Omental fat pad (tissue), 3 donors: ENCODE measurements at regions not wholly inside any gene's neighbourhood (a gene's known extent, or its start where the extent isn't known, plus 50 kb on each side); places are given as distances from the start of the nearest gene placed in this dataset.

Experiments
- ATAC-seq: fragments of 150-250 bp; one replicate; pipeline ENCODE4 v1.9.1; 2016; ENCODE audit warnings: mild to moderate bottlenecking, moderate library complexity; ENCODE audit not compliant: low FRiP score
- DNase-seq: peaks from one replicate; pipeline ENCODE4 v3.0.0-alpha.2; 2019; ENCODE audit warnings: low spot score
- TF ChIP-seq, protein P1 (sequence below), 3 donors: fragments of 450-650 bp; IDR thresholded peaks; one replicate each; pipeline ENCODE4 v1.5.1; 2016 to 2017; ENCODE audit warnings: antibody characterized with exemption in 3 of 3, mild to moderate bottlenecking in 3 of 3, moderate library complexity in 2 of 3

DNA sequence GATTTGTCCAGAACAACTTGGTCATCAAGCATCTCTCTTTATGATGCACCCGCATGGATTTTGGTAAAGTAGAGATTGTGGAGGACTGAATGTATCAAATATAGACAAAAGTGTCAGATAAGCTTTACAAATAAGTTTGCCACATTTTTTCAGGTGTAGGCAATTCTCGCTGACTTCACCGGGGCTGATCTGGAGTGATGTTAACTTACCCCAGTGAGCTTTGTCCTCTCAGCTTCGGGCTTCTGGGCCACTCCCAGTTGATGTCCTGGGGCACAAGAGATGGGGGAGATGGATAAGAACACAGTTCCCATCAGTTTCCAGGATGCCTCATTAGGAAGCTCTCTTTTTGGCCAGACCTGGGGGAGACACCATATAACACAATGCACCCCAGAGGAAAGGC is 117.7 kb downstream of the ETS2 start:
- ATAC-seq (no peak), DNase-seq (no peak)
- TF ChIP-seq, protein P1, sequence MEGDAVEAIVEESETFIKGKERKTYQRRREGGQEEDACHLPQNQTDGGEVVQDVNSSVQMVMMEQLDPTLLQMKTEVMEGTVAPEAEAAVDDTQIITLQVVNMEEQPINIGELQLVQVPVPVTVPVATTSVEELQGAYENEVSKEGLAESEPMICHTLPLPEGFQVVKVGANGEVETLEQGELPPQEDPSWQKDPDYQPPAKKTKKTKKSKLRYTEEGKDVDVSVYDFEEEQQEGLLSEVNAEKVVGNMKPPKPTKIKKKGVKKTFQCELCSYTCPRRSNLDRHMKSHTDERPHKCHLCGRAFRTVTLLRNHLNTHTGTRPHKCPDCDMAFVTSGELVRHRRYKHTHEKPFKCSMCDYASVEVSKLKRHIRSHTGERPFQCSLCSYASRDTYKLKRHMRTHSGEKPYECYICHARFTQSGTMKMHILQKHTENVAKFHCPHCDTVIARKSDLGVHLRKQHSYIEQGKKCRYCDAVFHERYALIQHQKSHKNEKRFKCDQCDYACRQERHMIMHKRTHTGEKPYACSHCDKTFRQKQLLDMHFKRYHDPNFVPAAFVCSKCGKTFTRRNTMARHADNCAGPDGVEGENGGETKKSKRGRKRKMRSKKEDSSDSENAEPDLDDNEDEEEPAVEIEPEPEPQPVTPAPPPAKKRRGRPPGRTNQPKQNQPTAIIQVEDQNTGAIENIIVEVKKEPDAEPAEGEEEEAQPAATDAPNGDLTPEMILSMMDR (IDR thresholded peaks at IDR 0.05): no peak

GRCh38 chr21:38922474-38923235 is 116.9 kb downstream of the ETS2 start:
- ATAC-seq (no peak), DNase-seq (no peak)
- TF ChIP-seq, protein P1 (IDR thresholded peaks at IDR 0.05): no peak

GRCh38 chr21:38921511-38922251 is 116.0 kb downstream of the ETS2 start:
- TF ChIP-seq, protein P1 (IDR thresholded peaks at IDR 0.05): no peak
- ATAC-seq: peak; percentile 21
- no peak for DNase-seq

- ATAC-seq: peak; percentile 41
Observed at GRCh38 chr21:38920631-38921398, 115.1 kb downstream of the ETS2 start.

GRCh38 chr21:38918607-38919346 is 113.0 kb downstream of the ETS2 start:
- no peak for DNase-seq
- ATAC-seq: no peak
- TF ChIP-seq, protein P1 (IDR thresholded peaks at IDR 0.05): no peak

More at GRCh38 chr21:38920631-38921398, 115.1 kb downstream of the ETS2 start:
- DNase-seq: no peak
- TF ChIP-seq, protein P1 (IDR thresholded peaks at IDR 0.05): no peak

DNA sequence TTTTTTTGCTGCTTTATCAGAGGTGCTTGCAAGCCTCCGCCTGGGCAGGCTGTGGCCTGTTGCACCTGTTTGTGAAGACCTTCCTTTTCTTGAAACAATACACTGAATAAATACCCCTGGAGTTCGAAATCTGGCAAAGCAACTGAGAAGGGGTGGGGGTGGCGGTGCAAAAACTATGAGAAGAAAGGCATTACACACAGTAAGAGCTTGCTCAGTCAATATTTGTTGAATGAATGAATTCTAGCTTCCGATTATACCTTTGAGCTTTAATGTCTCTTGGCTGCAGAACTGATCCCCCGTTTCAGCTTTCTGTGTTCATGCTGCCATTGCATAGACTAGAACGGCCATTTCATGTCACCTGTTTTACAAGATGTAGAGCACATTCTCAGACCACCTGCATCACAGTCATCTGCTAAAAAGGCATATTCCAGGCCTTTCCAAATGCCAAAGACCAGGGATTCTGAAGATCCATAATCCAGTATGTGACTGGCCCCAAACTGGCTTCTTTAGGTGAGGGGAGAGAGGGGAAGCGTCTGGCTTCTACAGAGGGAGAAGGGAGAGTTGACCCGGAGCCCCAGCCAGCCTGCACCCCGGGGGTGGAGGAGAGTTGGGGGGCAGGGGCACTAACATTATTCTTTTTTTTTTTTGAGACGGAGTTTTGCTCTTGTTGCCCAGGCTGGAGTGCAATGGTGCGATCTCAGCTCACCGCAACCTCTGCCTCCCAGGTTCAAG is 111.5 kb downstream of the ETS2 start:
- no peak for ATAC-seq
- no peak for DNase-seq
- TF ChIP-seq, protein P1 (IDR thresholded peaks at IDR 0.05): no peak
